ENCODE measurements at regions not wholly inside any gene's neighbourhood (a gene's known extent, or its start where the extent isn't known, plus 50 kb on each side); places are given as distances from the start of the nearest gene placed in this dataset.

- Histone ChIP-seq H3K27ac (ENCODE audit: low read depth, low read length) (no peak overlapping the region), H3K27me3 (ENCODE audit: insufficient read depth, low read length) (no peaks in the 10 kb centered on the region), H3K4me1 (ENCODE audit: insufficient read depth, low read length) (no peaks in the 10 kb centered on the region), H3K9me3 (ENCODE audit: control insufficient read depth in 1 of 2, low read length in 2 of 2) (no peaks in the 10 kb centered on the region), H3K36me3 (ENCODE audit: insufficient read depth, low read length) (no peaks in the 10 kb centered on the region), H3K4me3 (ENCODE audit: low read length in 2 of 2) (no peak overlapping the region)
- ChIA-PET CTCF (ENCODE audit: partially characterized antibody) (no interaction called here), POLR2A (ENCODE audit: partially characterized antibody) (no interaction called here)
- Mint-ChIP-seq H3K9me3 (peaks cover 0 to 2% (median 0%) of the 10 kb centered on the region in 8 donors), H3K27me3 (no peaks in the 10 kb centered on the region), H3K36me3 (no peaks in the 10 kb centered on the region), H3K27ac (no peak overlapping the region), H3K4me1 (no peaks in the 10 kb centered on the region), H3K4me3 (no peak overlapping the region)
- intact Hi-C loops (cut with micrococcal nuclease): no loop called here
- DNase-seq: no peak
Observed at GRCh38 chr4:115938764-115939443, 825.5 kb upstream of the NDST4 start.

- no peaks in the 10 kb centered on the region for H3K27me3 Mint-ChIP-seq
- no peak overlapping the region for H3K27ac Mint-ChIP-seq
- Histone ChIP-seq H3K4me3 (ENCODE audit: low read length in 2 of 2) (no peak overlapping the region), H3K27ac (ENCODE audit: low read depth, low read length) (no peak overlapping the region), H3K27me3 (ENCODE audit: insufficient read depth, low read length) (no peaks in the 10 kb centered on the region), H3K4me1 (ENCODE audit: insufficient read depth, low read length) (no peaks in the 10 kb centered on the region), H3K9me3 (ENCODE audit: control insufficient read depth in 1 of 2, low read length in 2 of 2) (no peaks in the 10 kb centered on the region), H3K36me3 (ENCODE audit: insufficient read depth, low read length) (no peaks in the 10 kb centered on the region)
- no peaks in the 10 kb centered on the region for H3K4me1 Mint-ChIP-seq
- ChIA-PET POLR2A (ENCODE audit: partially characterized antibody) (no interaction called here), CTCF (ENCODE audit: partially characterized antibody) (interaction anchor here (1.5 kb wide), 1 partner anchor 13 kb away, joined by 3 read pairs; no protein-coding TSS in a partner anchor)
- no peak for DNase-seq
- intact Hi-C loops (cut with micrococcal nuclease): no loop called here
- no peak overlapping the region for H3K4me3 Mint-ChIP-seq
- no peaks in the 10 kb centered on the region for H3K36me3 Mint-ChIP-seq
- H3K9me3 Mint-ChIP-seq: peaks cover 0 to 2% (median 0%) of the 10 kb centered on the region in 8 donors
Observed at GRCh38 chr4:115929373-115929772, 816.0 kb upstream of the NDST4 start.

GRCh38 chr4:115927382-115927781 is 814.0 kb upstream of the NDST4 start:
- H3K36me3 Mint-ChIP-seq: no peaks in the 10 kb centered on the region
- no peak for DNase-seq
- Histone ChIP-seq H3K4me1 (ENCODE audit: insufficient read depth, low read length) (no peaks in the 10 kb centered on the region), H3K9me3 (ENCODE audit: control insufficient read depth in 1 of 2, low read length in 2 of 2) (no peaks in the 10 kb centered on the region), H3K4me3 (ENCODE audit: low read length in 2 of 2) (no peak overlapping the region), H3K27ac (ENCODE audit: low read depth, low read length) (no peak overlapping the region), H3K27me3 (ENCODE audit: insufficient read depth, low read length) (no peaks in the 10 kb centered on the region), H3K36me3 (ENCODE audit: insufficient read depth, low read length) (no peaks in the 10 kb centered on the region)
- no peaks in the 10 kb centered on the region for H3K4me1 Mint-ChIP-seq
- no peak overlapping the region for H3K27ac Mint-ChIP-seq
- ChIA-PET CTCF (ENCODE audit: partially characterized antibody) (no interaction called here), POLR2A (ENCODE audit: partially characterized antibody) (no interaction called here)
- intact Hi-C loops (cut with micrococcal nuclease): no loop called here
- H3K27me3 Mint-ChIP-seq: no peaks in the 10 kb centered on the region
- peaks cover 0 to 2% (median 0%) of the 10 kb centered on the region in 8 donors for H3K9me3 Mint-ChIP-seq
- H3K4me3 Mint-ChIP-seq: no peak overlapping the region

GRCh38 chr4:115923152-115923551 is 809.7 kb upstream of the NDST4 start:
- Mint-ChIP-seq H3K27me3 (no peaks in the 10 kb centered on the region), H3K4me3 (no peak overlapping the region), H3K27ac (no peak overlapping the region), H3K36me3 (no peaks in the 10 kb centered on the region), H3K4me1 (no peaks in the 10 kb centered on the region), H3K9me3 (peaks cover 0 to 6% (median under 1%) of the 10 kb centered on the region in 8 donors)
- H3K4me1 ChIP-seq (ENCODE audit: insufficient read depth, low read length): no peaks in the 10 kb centered on the region
- H3K9me3 ChIP-seq (ENCODE audit: control insufficient read depth in 1 of 2, low read length in 2 of 2): no peaks in the 10 kb centered on the region
- DNase-seq: no peak
- intact Hi-C loops (cut with micrococcal nuclease): no loop called here
- ChIA-PET CTCF (ENCODE audit: partially characterized antibody) (no interaction called here), POLR2A (ENCODE audit: partially characterized antibody) (no interaction called here)
- H3K36me3 ChIP-seq (ENCODE audit: insufficient read depth, low read length): no peaks in the 10 kb centered on the region
- no peaks in the 10 kb centered on the region for H3K27me3 ChIP-seq (ENCODE audit: insufficient read depth, low read length)
- H3K4me3 ChIP-seq (ENCODE audit: low read length in 2 of 2): no peak overlapping the region
- H3K27ac ChIP-seq (ENCODE audit: low read depth, low read length): no peak overlapping the region

- POLR2A ChIA-PET (ENCODE audit: partially characterized antibody): no interaction called here
- no peak overlapping the region for H3K4me3 Mint-ChIP-seq
- intact Hi-C loops (cut with micrococcal nuclease): no loop called here
Observed at GRCh38 chr4:115920637-115921036, 807.2 kb upstream of the NDST4 start.

GRCh38 chr4:115918149-115918548 is 804.7 kb upstream of the NDST4 start:
- Histone ChIP-seq H3K36me3 (ENCODE audit: insufficient read depth, low read length) (no peaks in the 10 kb centered on the region), H3K4me1 (ENCODE audit: insufficient read depth, low read length) (no peaks in the 10 kb centered on the region), H3K4me3 (ENCODE audit: low read length in 2 of 2) (no peak overlapping the region), H3K27ac (ENCODE audit: low read depth, low read length) (no peak overlapping the region), H3K9me3 (ENCODE audit: control insufficient read depth in 1 of 2, low read length in 2 of 2) (no peaks in the 10 kb centered on the region), H3K27me3 (ENCODE audit: insufficient read depth, low read length) (no peaks in the 10 kb centered on the region)
- peaks cover 0 to 6% (median 3%) of the 10 kb centered on the region in 8 donors for H3K9me3 Mint-ChIP-seq
- no peaks in the 10 kb centered on the region for H3K36me3 Mint-ChIP-seq
- CTCF ChIA-PET (ENCODE audit: partially characterized antibody): no interaction called here
- POLR2A ChIA-PET (ENCODE audit: partially characterized antibody): no interaction called here
- intact Hi-C loops (cut with micrococcal nuclease): no loop called here
- no peak overlapping the region for H3K4me3 Mint-ChIP-seq
- H3K27ac Mint-ChIP-seq: no peak overlapping the region
- no peaks in the 10 kb centered on the region for H3K27me3 Mint-ChIP-seq
- DNase-seq: no peak
- H3K4me1 Mint-ChIP-seq: no peaks in the 10 kb centered on the region

More at GRCh38 chr4:115920637-115921036, 807.2 kb upstream of the NDST4 start:
- Histone ChIP-seq H3K27ac (ENCODE audit: low read depth, low read length) (no peak overlapping the region), H3K27me3 (ENCODE audit: insufficient read depth, low read length) (no peaks in the 10 kb centered on the region), H3K9me3 (ENCODE audit: control insufficient read depth in 1 of 2, low read length in 2 of 2) (no peaks in the 10 kb centered on the region), H3K4me3 (ENCODE audit: low read length in 2 of 2) (no peak overlapping the region), H3K36me3 (ENCODE audit: insufficient read depth, low read length) (no peaks in the 10 kb centered on the region), H3K4me1 (ENCODE audit: insufficient read depth, low read length) (no peaks in the 10 kb centered on the region)
- Mint-ChIP-seq H3K4me1 (no peaks in the 10 kb centered on the region), H3K36me3 (no peaks in the 10 kb centered on the region), H3K27me3 (no peaks in the 10 kb centered on the region), H3K27ac (no peak overlapping the region), H3K9me3 (peaks cover 0 to 6% (median 3%) of the 10 kb centered on the region in 8 donors)
- DNase-seq: no peak
- CTCF ChIA-PET (ENCODE audit: partially characterized antibody): no interaction called here

GRCh38 chr4:115906428-115906827 is 793.0 kb upstream of the NDST4 start:
- Mint-ChIP-seq H3K27me3 (no peaks in the 10 kb centered on the region), H3K27ac (no peak overlapping the region), H3K4me1 (no peaks in the 10 kb centered on the region), H3K4me3 (no peak overlapping the region), H3K9me3 (peaks cover 0 to 18% (median 4%) of the 10 kb centered on the region in 8 donors), H3K36me3 (no peaks in the 10 kb centered on the region)
- Histone ChIP-seq H3K36me3 (ENCODE audit: insufficient read depth, low read length) (no peaks in the 10 kb centered on the region), H3K4me3 (ENCODE audit: low read length in 2 of 2) (no peak overlapping the region), H3K27ac (ENCODE audit: low read depth, low read length) (no peak overlapping the region), H3K9me3 (ENCODE audit: control insufficient read depth in 1 of 2, low read length in 2 of 2) (no peaks in the 10 kb centered on the region), H3K27me3 (ENCODE audit: insufficient read depth, low read length) (no peaks in the 10 kb centered on the region), H3K4me1 (ENCODE audit: insufficient read depth, low read length) (no peaks in the 10 kb centered on the region)
- CTCF ChIA-PET (ENCODE audit: partially characterized antibody): no interaction called here
- POLR2A ChIA-PET (ENCODE audit: partially characterized antibody): no interaction called here
- DNase-seq: no peak
- intact Hi-C loops (cut with micrococcal nuclease): no loop called here

DNA sequence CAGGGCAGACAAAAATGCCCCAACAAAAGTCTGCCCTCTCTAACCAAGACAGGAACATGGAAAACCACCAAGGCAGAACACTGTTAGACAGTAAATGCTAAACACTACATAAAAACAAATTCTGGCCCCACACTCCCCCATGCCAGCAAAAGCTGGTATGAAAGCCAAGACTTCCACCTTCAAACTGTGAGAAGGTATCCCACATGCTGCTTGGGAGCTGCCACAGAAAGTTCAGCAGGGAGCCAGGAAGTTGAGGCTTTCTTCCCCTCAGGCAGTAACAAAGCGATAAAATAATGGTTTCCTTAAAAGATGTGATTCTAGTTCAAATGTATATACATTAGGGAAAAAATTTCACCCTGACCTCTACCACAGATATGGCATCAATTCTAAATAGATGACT is 770.4 kb upstream of the NDST4 start:
- no peaks in the 10 kb centered on the region for H3K4me1 Mint-ChIP-seq
- CTCF ChIA-PET (ENCODE audit: partially characterized antibody): no interaction called here
- H3K36me3 Mint-ChIP-seq: no peaks in the 10 kb centered on the region

More for the DNA sequence above, 770.4 kb upstream of the NDST4 start:
- H3K4me3 Mint-ChIP-seq: no peak overlapping the region
- H3K27me3 ChIP-seq (ENCODE audit: insufficient read depth, low read length): no peaks in the 10 kb centered on the region
- POLR2A ChIA-PET (ENCODE audit: partially characterized antibody): no interaction called here
- no peak for DNase-seq
- no peaks in the 10 kb centered on the region for H3K9me3 ChIP-seq (ENCODE audit: control insufficient read depth in 1 of 2, low read length in 2 of 2)
- H3K27me3 Mint-ChIP-seq: no peaks in the 10 kb centered on the region
- no peaks in the 10 kb centered on the region for H3K36me3 ChIP-seq (ENCODE audit: insufficient read depth, low read length)
- intact Hi-C loops (cut with micrococcal nuclease): no loop called here
- H3K9me3 Mint-ChIP-seq: peaks cover 0 to 1% (median 0%) of the 10 kb centered on the region in 8 donors
- H3K4me1 ChIP-seq (ENCODE audit: insufficient read depth, low read length): no peaks in the 10 kb centered on the region
- no peak overlapping the region for H3K4me3 ChIP-seq (ENCODE audit: low read length in 2 of 2)
- no peak overlapping the region for H3K27ac ChIP-seq (ENCODE audit: low read depth, low read length)
- H3K27ac Mint-ChIP-seq: no peak overlapping the region
